Endothelial cell (in vitro differentiated cells): ENCODE measurements at regions not wholly inside any gene's neighbourhood (a gene's known extent, or its start where the extent isn't known, plus 50 kb on each side); places are given as distances from the start of the nearest gene placed in this dataset.

Source experiments
- DNase-seq: peaks from one replicate; pipeline ENCODE4 v3.0.0; 2021; ENCODE audit warnings: low spot score
- H3K27ac Mint-ChIP-seq: one replicate; pipeline ENCODE4 v1.8.0; 2021; ENCODE audit warnings: mixed read lengths, inconsistent platforms; ENCODE audit not compliant: unreplicated experiment
- H3K27me3 Mint-ChIP-seq: one replicate; pipeline ENCODE4 v1.8.0; 2021; ENCODE audit warnings: mild to moderate bottlenecking, moderate library complexity, mixed read lengths, inconsistent platforms; ENCODE audit not compliant: unreplicated experiment
- H3K36me3 Mint-ChIP-seq: one replicate; pipeline ENCODE4 v1.8.0; 2021; ENCODE audit warnings: mild to moderate bottlenecking, low read depth, mixed read lengths, inconsistent platforms; ENCODE audit not compliant: unreplicated experiment
- H3K4me1 Mint-ChIP-seq: one replicate; pipeline ENCODE4 v1.8.0; 2021; ENCODE audit warnings: mild to moderate bottlenecking, mixed read lengths, inconsistent platforms; ENCODE audit not compliant: unreplicated experiment
- H3K4me3 Mint-ChIP-seq: one replicate; pipeline ENCODE4 v1.8.0; 2021; ENCODE audit warnings: mild to moderate bottlenecking, mixed read lengths, inconsistent platforms; ENCODE audit not compliant: unreplicated experiment
- H3K9me3 Mint-ChIP-seq: one replicate; pipeline ENCODE4 v1.8.0; 2021; ENCODE audit warnings: mixed read lengths, inconsistent platforms; ENCODE audit not compliant: unreplicated experiment
- CTCF ChIP-seq: fragments of 200-600 bp; sonication (generic); IDR thresholded peaks from one replicate; pipeline ENCODE4 v1.5.0; 2021; ENCODE audit warnings: antibody characterized with exemption; ENCODE audit not compliant: unreplicated experiment

GRCh38 chr20:6397115-6397514 is 274.3 kb upstream of the FERMT1 start:
- Mint-ChIP-seq H3K27me3 (peaks cover 1% of the 10 kb centered on the region), H3K4me3 (no peak overlapping the region), H3K9me3 (no peaks in the 10 kb centered on the region), H3K27ac (no peak overlapping the region), H3K36me3 (no peaks in the 10 kb centered on the region), H3K4me1 (no peaks in the 10 kb centered on the region)
- DNase-seq, result no peak
- TF ChIP-seq CTCF, result no peak

GRCh38 chr20:6395695-6396094 is 272.9 kb upstream of the FERMT1 start:
- Mint-ChIP-seq H3K27ac (no peak overlapping the region), H3K9me3 (no peaks in the 10 kb centered on the region), H3K36me3 (no peaks in the 10 kb centered on the region), H3K27me3 (peaks cover 1% of the 10 kb centered on the region), H3K4me3 (no peak overlapping the region), H3K4me1 (no peaks in the 10 kb centered on the region)
- DNase-seq, result no peak
- no peak for TF ChIP-seq CTCF

- Mint-ChIP-seq H3K4me3 (no peak overlapping the region), H3K4me1 (peaks cover 4% of the 10 kb centered on the region), H3K27me3 (no peaks in the 10 kb centered on the region), H3K27ac (no peak overlapping the region), H3K36me3 (no peaks in the 10 kb centered on the region), H3K9me3 (no peaks in the 10 kb centered on the region)
- DNase-seq, result no peak
- TF ChIP-seq CTCF, result no peak
Observed at GRCh38 chr20:6388671-6389197, 265.9 kb upstream of the FERMT1 start.

- Mint-ChIP-seq H3K4me1 (peaks cover 9% of the 10 kb centered on the region), H3K4me3 (no peak overlapping the region), H3K27me3 (no peaks in the 10 kb centered on the region), H3K9me3 (no peaks in the 10 kb centered on the region), H3K27ac (no peak overlapping the region), H3K36me3 (no peaks in the 10 kb centered on the region)
- TF ChIP-seq CTCF, result no peak
- DNase-seq, result no peak
Observed at GRCh38 chr20:6384956-6385486, 262.2 kb upstream of the FERMT1 start.

GRCh38 chr20:6384380-6384779 is 261.6 kb upstream of the FERMT1 start:
- no peak for DNase-seq
- peaks cover 7% of the 10 kb centered on the region for H3K4me1 Mint-ChIP-seq
- H3K36me3 Mint-ChIP-seq, result no peaks in the 10 kb centered on the region
- H3K27ac Mint-ChIP-seq, result no peak overlapping the region
- H3K9me3 Mint-ChIP-seq, result no peaks in the 10 kb centered on the region
- no peak for TF ChIP-seq CTCF
- H3K4me3 Mint-ChIP-seq, result no peak overlapping the region
- H3K27me3 Mint-ChIP-seq, result no peaks in the 10 kb centered on the region
